GM21723 (cell line): ENCODE measurements at regions not wholly inside any gene's neighbourhood (a gene's known extent, or its start where the extent isn't known, plus 50 kb on each side); places are given as distances from the start of the nearest gene placed in this dataset.

Source experiments
- ATAC-seq: cut with Tn5 transposase; IDR thresholded peaks from one replicate; pipeline ENCODE4 v1.9.1; 2021; ENCODE audit warnings: mild to moderate bottlenecking, moderate library complexity; ENCODE audit not compliant: unreplicated experiment

DNA sequence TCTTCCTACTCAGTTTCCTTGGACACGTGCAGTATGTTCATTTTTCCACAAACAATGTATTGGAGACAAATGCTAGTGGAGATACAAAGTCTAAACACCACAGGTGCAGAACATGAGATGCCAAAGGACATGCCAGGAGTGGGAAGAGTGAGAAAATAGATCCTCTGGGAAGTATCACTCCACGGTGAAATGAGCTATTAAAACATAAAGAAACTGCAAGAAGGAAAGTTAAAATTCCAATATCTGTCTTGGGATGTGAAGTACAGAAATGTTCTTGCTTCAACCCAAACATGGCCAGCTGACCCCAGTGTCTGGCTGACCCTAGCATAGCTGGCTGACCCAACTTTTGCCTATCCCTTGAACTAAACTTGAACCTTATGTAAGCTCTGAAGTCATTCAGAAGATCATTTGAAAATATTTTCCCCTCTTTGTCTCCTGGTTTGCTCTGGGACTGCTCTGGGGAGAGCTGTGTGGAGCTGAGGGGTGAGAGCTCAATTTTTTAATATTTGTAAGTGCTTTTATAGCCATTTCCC is 59.5 kb downstream of the FZD1 start:
- no peak for ATAC-seq

DNA sequence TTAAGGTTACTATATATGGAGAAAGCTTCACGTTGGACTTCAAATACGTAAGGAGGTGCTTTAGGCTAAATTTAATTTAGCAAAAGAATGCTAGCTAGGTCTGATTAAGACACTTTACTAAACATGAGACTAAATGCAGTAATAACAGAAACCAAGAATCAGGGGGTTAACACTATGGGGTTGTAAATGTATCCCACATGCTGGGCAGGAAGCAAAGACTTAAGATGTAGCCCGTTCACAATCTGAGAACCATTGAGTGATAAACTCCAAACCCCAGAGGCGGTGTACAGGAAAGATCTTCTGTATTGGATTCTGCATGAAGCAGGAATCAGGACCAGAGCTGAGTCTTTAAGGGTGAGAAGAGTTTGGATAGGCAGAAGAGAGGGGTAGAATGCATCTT is 60.4 kb downstream of the FZD1 start:
- ATAC-seq, result no peak

- ATAC-seq, result no peak
Measured at GRCh38 chr7:91325726-91326125, 61.5 kb downstream of the FZD1 start.

DNA sequence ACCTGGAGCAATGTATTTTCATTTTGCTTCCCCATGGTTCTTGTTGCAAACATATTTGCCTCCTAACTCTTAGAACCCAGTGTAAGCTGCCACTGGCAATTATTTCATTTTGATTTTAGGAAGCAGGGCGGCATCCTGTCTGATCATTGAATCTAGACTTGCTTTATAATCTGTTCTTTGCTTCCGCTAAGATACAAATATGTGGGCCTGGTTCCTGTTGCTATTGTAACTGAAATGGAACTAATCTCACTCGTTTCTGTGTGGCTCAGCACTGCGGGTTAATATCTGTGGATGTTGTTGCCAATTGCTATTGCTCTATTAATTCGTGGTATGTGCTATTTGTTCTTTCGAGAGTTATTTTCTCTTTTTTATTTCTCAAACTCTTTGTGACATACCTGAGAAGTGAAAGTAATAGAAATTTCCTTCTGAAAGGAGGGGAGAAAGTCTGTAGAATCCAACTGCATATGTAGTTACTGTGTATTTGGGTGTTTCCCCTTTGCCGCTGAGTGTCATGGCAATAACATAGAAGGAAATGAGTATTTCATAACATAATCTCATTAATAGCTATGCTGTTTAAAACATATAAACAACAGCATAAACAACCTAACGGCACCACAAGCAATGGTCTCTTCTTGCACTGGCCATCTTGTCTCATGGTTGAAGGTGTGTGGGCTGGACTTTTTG is 62.4 kb downstream of the FZD1 start:
- ATAC-seq, result no peak

- ATAC-seq, result no peak
Measured at GRCh38 chr7:91327346-91327745, 63.1 kb downstream of the FZD1 start.

DNA sequence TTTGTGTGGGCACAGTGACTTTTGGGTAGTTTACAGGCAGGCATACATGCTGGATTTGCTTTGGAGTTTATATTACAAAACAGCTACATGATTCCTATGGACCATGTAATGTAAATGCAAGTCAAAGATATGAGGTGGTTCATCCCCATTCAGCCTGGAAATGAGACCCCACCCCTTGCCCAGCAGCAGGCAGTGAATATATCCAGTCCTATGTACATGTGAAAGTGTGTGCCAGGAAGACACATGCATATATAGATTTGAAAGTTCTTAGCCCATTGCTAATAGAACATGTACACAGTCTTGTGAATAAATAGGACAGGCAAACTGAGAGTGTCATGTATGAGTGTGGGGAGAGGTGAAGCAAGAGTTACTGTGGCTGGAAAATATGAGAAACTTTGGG is 65.3 kb downstream of the FZD1 start:
- no peak for ATAC-seq

GRCh38 chr7:91330191-91330808 is 66.1 kb downstream of the FZD1 start:
- ATAC-seq, result no peak

GRCh38 chr7:91330866-91331265 is 66.6 kb downstream of the FZD1 start:
- ATAC-seq, result no peak

- no peak for ATAC-seq
Measured at GRCh38 chr7:91336106-91336505, 71.9 kb downstream of the FZD1 start.

DNA sequence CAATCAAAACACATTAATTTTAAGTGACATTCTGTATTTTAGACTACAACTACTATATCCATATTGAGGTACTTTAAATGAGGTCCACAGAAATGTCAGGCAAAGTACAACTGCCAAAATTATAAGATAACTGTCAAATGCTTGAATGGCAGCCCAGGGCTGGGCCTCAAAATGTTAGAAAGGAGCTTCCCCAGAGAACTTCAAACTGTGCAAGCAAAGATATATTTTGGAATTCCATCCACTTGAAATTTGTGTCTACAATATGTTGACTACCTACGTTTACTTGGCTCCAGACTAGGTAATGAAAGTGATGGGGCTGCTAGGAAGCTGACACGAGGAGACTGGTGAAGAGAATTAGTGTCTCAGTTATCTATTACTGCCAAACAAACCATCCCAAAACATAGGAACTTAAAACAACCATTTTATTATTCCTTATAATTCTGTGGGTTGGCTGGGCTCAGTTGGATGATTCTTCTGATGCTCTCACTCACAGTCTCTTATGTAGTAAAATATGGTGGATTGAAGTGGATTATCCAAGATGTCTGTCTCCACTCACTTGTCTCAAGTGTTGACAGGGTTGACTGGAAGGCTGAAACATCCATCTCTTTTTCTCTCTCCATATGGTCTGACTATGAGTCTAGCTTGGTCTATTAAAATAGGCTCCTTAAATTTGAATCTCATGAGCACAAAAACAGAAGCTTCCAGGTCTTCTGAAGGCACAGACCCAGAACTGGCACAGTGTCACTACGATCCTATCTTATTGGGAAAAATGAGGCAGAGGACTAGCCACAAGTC is 74.2 kb downstream of the FZD1 start:
- ATAC-seq, result no peak

DNA sequence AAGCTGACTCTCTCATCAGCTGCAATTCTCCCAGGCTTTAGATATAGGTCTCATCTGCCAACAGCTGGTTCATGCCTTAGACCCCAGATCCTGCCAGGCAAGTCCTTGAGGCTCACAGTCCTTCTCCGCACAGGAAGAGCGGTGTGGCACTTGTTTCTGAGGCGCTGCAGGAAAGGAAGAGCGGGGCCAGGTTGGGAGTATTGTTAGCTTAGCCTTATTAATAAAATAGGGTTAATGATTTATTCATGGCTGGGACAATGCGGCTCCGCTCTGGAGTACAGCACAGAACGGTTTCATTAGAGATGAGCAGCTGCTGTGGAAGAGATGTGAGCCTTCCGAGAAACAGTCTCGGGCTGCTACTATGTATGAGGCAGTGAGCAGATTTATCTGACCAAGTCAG is 78.1 kb downstream of the FZD1 start:
- ATAC-seq, result no peak

DNA sequence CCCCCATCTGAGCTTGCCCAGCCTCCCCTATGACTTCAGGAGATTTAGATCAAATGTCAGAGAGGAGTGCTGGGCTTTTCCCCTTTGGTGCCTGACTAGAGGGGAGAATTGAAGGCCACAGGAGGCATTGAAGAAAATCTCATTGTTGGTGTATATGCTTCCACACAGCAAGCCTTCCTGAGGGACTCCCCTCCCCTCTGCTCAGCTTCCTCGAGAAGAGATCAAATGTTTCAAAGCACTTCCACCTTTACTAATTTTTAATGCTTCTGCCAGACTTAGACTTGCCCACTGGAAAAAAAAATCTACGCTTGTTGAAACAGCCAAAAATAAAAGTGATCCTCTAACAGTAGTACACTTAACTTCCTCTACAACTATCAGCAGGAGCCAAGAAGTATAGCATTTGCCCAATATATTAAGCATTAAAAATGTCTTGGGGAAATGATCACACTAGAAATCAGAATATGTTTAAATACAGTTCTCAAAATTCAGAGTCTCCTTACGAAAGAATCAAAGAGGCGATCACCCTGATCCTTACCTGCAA is 79.3 kb downstream of the FZD1 start:
- no peak for ATAC-seq

GRCh38 chr7:91343996-91344629 is 79.9 kb downstream of the FZD1 start:
- ATAC-seq, result no peak

DNA sequence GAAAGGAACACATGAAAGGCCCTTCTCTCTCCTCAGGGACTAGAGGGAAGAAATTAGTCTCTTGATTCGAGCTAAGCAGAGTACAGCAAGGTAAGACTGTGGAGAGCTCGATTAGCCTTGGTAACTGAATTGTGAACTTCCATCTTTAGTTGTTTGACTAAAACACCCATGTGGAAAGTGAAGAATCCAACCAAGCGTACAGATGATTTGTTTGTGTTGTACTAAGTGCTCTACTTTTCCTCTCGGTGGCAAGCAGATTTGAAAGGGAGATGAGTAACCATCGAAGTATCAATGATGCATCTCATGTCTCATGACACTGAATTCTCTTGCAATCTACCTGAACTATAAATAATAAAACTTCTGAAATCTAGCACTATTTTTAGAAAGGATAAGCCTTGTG is 80.7 kb downstream of the FZD1 start:
- peak; percentile 74 for ATAC-seq

GRCh38 chr7:91345449-91345848 is 81.2 kb downstream of the FZD1 start:
- peak; percentile 72 for ATAC-seq

GRCh38 chr7:91346426-91346825 is 82.2 kb downstream of the FZD1 start:
- ATAC-seq, result no peak

DNA sequence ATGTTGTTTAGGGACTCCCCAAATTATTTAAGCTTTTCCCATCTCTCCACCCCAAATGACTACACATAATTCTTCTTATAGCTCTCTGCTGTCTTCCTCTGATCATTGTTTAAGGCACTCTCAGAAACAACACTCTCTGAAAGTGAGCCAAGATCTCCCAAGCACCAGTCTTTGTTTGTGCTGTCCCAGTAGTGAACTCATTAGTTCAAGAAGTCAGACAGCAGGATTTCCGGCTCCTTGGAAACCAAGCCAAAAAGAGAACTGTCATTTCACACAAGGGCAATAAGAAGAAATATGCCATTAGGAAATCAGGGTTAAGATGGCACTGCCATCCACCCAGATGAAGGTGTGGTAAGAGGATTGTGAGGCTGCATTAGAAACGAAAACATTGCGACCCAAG is 83.1 kb downstream of the FZD1 start:
- no peak for ATAC-seq

DNA sequence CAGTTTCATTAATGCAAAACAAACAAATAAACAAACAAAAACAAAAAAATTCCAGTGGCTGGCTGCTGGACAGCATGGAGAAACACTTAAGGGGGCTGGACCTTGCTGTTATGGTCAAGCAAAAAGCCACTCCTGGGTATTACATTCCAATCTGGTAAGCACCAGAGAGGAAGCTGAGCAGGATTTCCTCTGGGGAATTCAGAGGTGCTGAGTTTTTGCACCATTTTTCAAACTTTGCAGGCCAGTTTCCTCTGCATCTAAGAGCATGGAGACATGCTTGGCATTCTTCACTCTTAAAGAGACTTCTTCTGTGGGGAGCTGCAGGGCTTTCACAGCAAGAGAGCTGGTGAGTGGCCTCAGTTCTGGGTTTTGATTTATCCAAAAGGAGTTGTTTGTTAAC is 84.5 kb downstream of the FZD1 start:
- ATAC-seq, result no peak

DNA sequence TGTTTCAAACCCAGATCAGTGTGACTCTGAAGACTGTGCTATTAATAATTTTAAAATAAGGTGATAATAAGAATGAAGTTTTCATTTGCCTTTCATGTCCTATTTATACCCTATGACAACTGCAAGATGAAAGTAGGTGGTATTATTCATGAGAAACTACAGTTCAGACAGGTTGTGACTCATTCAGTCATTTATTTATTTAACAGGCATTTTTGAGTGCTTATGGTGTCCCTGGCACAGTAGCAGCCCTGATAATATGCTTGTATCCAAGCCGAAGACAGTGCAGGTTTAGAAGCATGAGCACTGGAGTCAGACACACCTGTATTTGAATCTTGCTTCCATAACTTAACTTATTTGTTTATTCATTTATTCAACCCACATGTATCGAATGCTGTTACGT is 87.1 kb downstream of the FZD1 start:
- no peak for ATAC-seq

DNA sequence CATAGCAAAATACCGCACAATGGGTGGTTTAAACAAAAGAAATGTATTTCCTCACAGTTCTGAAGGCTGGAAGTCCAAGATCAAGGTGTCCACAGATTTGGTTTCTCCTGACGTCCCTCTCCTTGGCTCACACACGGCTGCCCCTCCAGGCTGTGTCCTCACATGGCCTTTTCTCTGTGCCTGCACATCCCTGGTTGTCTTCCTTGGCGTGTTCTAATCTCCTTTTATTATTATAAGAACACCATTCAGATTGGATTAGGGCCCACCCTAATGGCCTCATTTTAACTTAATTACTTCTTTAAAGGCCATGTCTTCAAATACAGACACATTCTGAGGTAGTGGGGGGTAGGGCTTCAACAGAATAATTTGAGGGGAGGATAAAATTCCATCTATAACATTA is 87.9 kb downstream of the FZD1 start:
- no peak for ATAC-seq

DNA sequence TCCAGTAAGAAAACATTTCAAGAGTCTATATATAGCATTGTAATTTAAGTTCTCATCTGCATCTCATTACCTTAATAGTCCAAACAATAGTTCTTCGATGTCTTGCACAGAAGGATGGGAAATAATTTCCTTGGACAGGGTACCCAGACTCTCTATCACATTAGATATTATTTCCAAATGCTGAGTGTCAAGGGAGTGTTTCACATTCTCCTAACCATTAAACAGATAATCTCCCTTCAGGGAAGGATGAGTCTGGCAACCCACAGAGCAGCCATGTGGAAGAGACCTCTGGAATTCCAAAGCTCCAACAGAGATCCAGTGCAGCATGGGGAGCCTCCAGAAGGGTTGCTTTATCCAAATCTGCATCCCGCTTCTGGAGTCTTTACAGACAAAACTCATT is 89.6 kb downstream of the FZD1 start:
- ATAC-seq, result no peak
